Stromal cell of bone marrow (primary cell): ENCODE measurements at regions not wholly inside any gene's neighbourhood (a gene's known extent, or its start where the extent isn't known, plus 50 kb on each side); places are given as distances from the start of the nearest gene placed in this dataset.

ENCODE experiments used
- DNase-seq: peaks from one replicate; pipeline ENCODE4 v3.0.0-alpha.2; 2012; ENCODE audit warnings: low read depth

- no peak for DNase-seq
Measured at GRCh38 chr6:54009052-54009654, 102.1 kb upstream of the MLIP start.

GRCh38 chr6:54010340-54011276 lies 100.6 kb upstream of the MLIP start:
- DNase-seq, result peak; percentile 80

GRCh38 chr6:54011277-54011648 lies 100.0 kb upstream of the MLIP start:
- no peak for DNase-seq

- no peak for DNase-seq
Measured at GRCh38 chr6:54013966-54014365, 97.3 kb upstream of the MLIP start.

- no peak for DNase-seq
Measured at GRCh38 chr6:54014440-54014839, 96.8 kb upstream of the MLIP start.

- no peak for DNase-seq
Measured at GRCh38 chr6:54017877-54018276, 93.4 kb upstream of the MLIP start.

- DNase-seq, result no peak
Measured at GRCh38 chr6:54018722-54019121, 92.5 kb upstream of the MLIP start.

- no peak for DNase-seq
Measured at GRCh38 chr6:54019860-54020259, 91.4 kb upstream of the MLIP start.

GRCh38 chr6:54020334-54020733 lies 90.9 kb upstream of the MLIP start:
- DNase-seq, result no peak

GRCh38 chr6:54026652-54027400 lies 84.4 kb upstream of the MLIP start:
- no peak for DNase-seq

- no peak for DNase-seq
Measured at GRCh38 chr6:54028170-54028569, 83.1 kb upstream of the MLIP start.

GRCh38 chr6:54029187-54029586 lies 82.1 kb upstream of the MLIP start:
- no peak for DNase-seq

- no peak for DNase-seq
Measured at GRCh38 chr6:54031169-54031568, 80.1 kb upstream of the MLIP start.

GRCh38 chr6:54037277-54037779 lies 73.9 kb upstream of the MLIP start:
- no peak for DNase-seq

GRCh38 chr6:54040545-54040944 lies 70.7 kb upstream of the MLIP start:
- no peak for DNase-seq

GRCh38 chr6:54041239-54041638 lies 70.0 kb upstream of the MLIP start:
- no peak for DNase-seq

- DNase-seq, result no peak
Measured at GRCh38 chr6:54043360-54043759, 67.9 kb upstream of the MLIP start.

- DNase-seq, result no peak
Measured at GRCh38 chr6:54044059-54044458, 67.2 kb upstream of the MLIP start.

- no peak for DNase-seq
Measured at GRCh38 chr6:54048782-54049181, 62.5 kb upstream of the MLIP start.

GRCh38 chr6:54050750-54051149 lies 60.5 kb upstream of the MLIP start:
- no peak for DNase-seq

GRCh38 chr6:54053881-54054391 lies 57.3 kb upstream of the MLIP start:
- peak; percentile 89 for DNase-seq

GRCh38 chr6:54056105-54056504 lies 55.1 kb upstream of the MLIP start:
- no peak for DNase-seq
